GM12878 (cell line): ENCODE measurements at regions not wholly inside any gene's neighbourhood (a gene's known extent, or its start where the extent isn't known, plus 50 kb on each side); places are given as distances from the start of the nearest gene placed in this dataset.

Source experiments
- EZH2 ChIP-seq: IDR thresholded peaks from 2 replicates; pipeline ENCODE4 v1.6.1; 2012; ENCODE audit warnings: low read depth, mild to moderate bottlenecking, control low read depth, inconsistent platforms, low read length, borderline replicate concordance; ENCODE audit not compliant: control insufficient read depth
- KDM1A ChIP-seq: fragments of 200-600 bp; sonication (generic); IDR thresholded peaks from 2 replicates; pipeline ENCODE4 v1.6.1; 2016; ENCODE audit warnings: borderline replicate concordance
- TF ChIP-seq, protein P1 (sequence below): IDR thresholded peaks from 2 replicates; pipeline ENCODE4 v1.6.1; 2011; ENCODE audit warnings: borderline replicate concordance, low read depth, mild to moderate bottlenecking, moderate library complexity, mixed read lengths, low read length; ENCODE audit not compliant: insufficient read depth; ENCODE audit errors: extremely low read length

DNA sequence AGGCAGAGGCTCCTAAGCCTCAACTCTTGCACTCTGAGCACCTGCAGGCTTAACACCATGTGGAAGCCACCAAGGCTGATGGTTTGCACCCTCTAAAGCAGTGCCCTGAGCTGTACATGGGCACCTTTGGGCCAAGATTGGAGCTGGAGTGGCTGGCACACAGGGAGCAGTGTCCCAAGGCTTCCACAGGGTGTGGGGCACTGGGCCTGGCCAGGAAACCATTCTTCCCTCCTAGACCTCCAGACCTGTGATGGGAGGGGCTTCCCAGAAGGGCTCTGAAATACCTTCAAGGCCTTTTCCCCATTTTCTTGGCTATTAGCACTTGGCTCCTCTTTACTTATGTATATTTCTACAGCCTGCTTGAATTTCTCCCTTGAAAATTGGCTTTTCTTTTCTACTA lies 67.9 kb upstream of the PPM1J start:
- TF ChIP-seq EZH2 (no peak), KDM1A (no peak)
- TF ChIP-seq, protein P1, sequence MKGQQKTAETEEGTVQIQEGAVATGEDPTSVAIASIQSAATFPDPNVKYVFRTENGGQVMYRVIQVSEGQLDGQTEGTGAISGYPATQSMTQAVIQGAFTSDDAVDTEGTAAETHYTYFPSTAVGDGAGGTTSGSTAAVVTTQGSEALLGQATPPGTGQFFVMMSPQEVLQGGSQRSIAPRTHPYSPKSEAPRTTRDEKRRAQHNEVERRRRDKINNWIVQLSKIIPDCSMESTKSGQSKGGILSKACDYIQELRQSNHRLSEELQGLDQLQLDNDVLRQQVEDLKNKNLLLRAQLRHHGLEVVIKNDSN: no peak
